Stomach (tissue), 8 donors: ENCODE measurements at regions not wholly inside any gene's neighbourhood (a gene's known extent, or its start where the extent isn't known, plus 50 kb on each side); places are given as distances from the start of the nearest gene placed in this dataset.

Source experiments
- DNase-seq, 2 donors: peaks; one replicate each; pipeline versions ENCODE4 v3.0.0 to v3.0.0-alpha.2; 2013 to 2019
- H3K27ac ChIP-seq, 5 donors: fragments of 200-600 bp in 4 of 5; sonication (generic) in 4 of 5; one replicate each; pipeline ENCODE4 v1.5.1; 2013 to 2019; ENCODE audit warnings: mild to moderate bottlenecking in 1 of 5, moderate library complexity in 1 of 5
- H3K27me3 ChIP-seq, 3 donors: fragments of 200-600 bp; sonication (generic); one replicate each; pipeline ENCODE4 v1.5.1; 2017 to 2019; ENCODE audit warnings: mixed run types in 1 of 3
- H3K36me3 ChIP-seq, 4 donors: fragments of 200-600 bp; sonication (generic); 1 replicate in 3 of 4; 2 replicates in 1 of 4; pipeline ENCODE4 v1.5.1; 2016 to 2019
- H3K4me1 ChIP-seq, 4 donors: fragments of 200-600 bp; sonication (generic); one replicate each; pipeline ENCODE4 v1.5.1; 2016 to 2019
- H3K4me3 ChIP-seq, 4 donors: fragments of 200-600 bp; sonication (generic) in 3 of 4; one replicate each; pipeline ENCODE4 v1.5.1; 2016 to 2019; ENCODE audit warnings: mild to moderate bottlenecking in 1 of 4
- H3K9me3 ChIP-seq, 4 donors: fragments of 200-600 bp; sonication (generic); one replicate each; pipeline ENCODE4 v1.5.1; 2016 to 2019
- CTCF ChIP-seq, 7 experiments: fragments of 450-650 bp in 4 of 7; fragments of 200-600 bp in 3 of 7; sonication (generic) in 3 of 7; IDR thresholded peaks; one replicate each; pipeline ENCODE4 v1.5.1; 2016 to 2019; ENCODE audit warnings: antibody characterized with exemption in 7 of 7, control low read depth in 2 of 7, mild to moderate bottlenecking in 1 of 7
- EP300 ChIP-seq: sonication (generic); formaldehyde crosslinking; IDR thresholded peaks from one replicate; pipeline ENCODE4 v1.6.1; 2017; ENCODE audit warnings: antibody characterized with exemption
- POLR2A ChIP-seq, 4 donors: fragments of 450-650 bp; IDR thresholded peaks; one replicate each; pipeline ENCODE4 v1.6.1; 2016; ENCODE audit warnings: antibody characterized with exemption in 4 of 4, control low read depth in 2 of 4, mild to moderate bottlenecking in 1 of 4, moderate library complexity in 1 of 4
- POLR2AphosphoS5 ChIP-seq, 3 donors: sonication (generic); formaldehyde crosslinking; IDR thresholded peaks; one replicate each; pipeline ENCODE4 v1.6.1; 2016; ENCODE audit warnings: antibody characterized with exemption in 3 of 3
- WGBS, 5 donors: extraction: QIAGEN DNeasy Blood & Tissue Kit in 3 of 5; methylation state at CpG; one replicate each; pipeline versions ENCODE4 v1.1.5 to v1.1.7; 2013 to 2018; 5-methylcytosine and 5-hydroxymethylcytosine counted together
- intact Hi-C: fragments of 100-400 bp; cut with DNase I; formaldehyde crosslinking; loops from one replicate; pipeline ENCODE4 v1.15.1; 2023; ENCODE audit warnings: low total_unique reads
- donor health status: healthy with polysubstance abuse.
- donor health status: Bipolar disorder and iron deficiency.
- donor health status: healthy.

- H3K36me3 ChIP-seq: no peaks in the 10 kb centered on the region
- H3K4me1 ChIP-seq: no peaks in the 10 kb centered on the region
- 19 to 45% (median 30%) methylated on average over 5 of the region's 5 CpGs for WGBS, 5 donors
- no peak overlapping the region for H3K27ac ChIP-seq
- no peak for DNase-seq
- no peak for TF ChIP-seq POLR2AphosphoS5 (IDR thresholded peaks at IDR 0.05)
- no peak for TF ChIP-seq EP300
- TF ChIP-seq POLR2A (IDR thresholded peaks at IDR 0.05): no peak
- TF ChIP-seq CTCF (IDR thresholded peaks at IDR 0.05): no peak
- intact Hi-C loops: no loop called here
- peaks cover 0 to 6% (median 0%) of the 10 kb centered on the region in 4 donors for H3K9me3 ChIP-seq
- H3K27me3 ChIP-seq: no peaks in the 10 kb centered on the region
- no peak overlapping the region for H3K4me3 ChIP-seq
These were observed 923.0 kb upstream of the CELF2 start for GRCh38 chr10:10094691-10095090.

- TF ChIP-seq CTCF (IDR thresholded peaks at IDR 0.05) (no peak), EP300 (no peak)
- H3K27ac ChIP-seq: no peak overlapping the region
- intact Hi-C loops: no loop called here
These were observed 921.4 kb upstream of the CELF2 start for GRCh38 chr10:10096296-10096695.

GRCh38 chr10:10096898-10097297 lies 920.8 kb upstream of the CELF2 start:
- H3K4me3 ChIP-seq: no peak overlapping the region
- 88 to 94% (median 92%) methylated on average over 3 of the region's 3 CpGs for WGBS, 5 donors
- H3K27me3 ChIP-seq: no peaks in the 10 kb centered on the region
- H3K4me1 ChIP-seq: no peaks in the 10 kb centered on the region
- TF ChIP-seq POLR2A (IDR thresholded peaks at IDR 0.05) (no peak), CTCF (IDR thresholded peaks at IDR 0.05) (no peak), POLR2AphosphoS5 (IDR thresholded peaks at IDR 0.05) (no peak), EP300 (no peak)
- H3K9me3 ChIP-seq: peaks cover 0 to 10% (median 0%) of the 10 kb centered on the region in 4 donors
- intact Hi-C loops: no loop called here
- H3K36me3 ChIP-seq: no peaks in the 10 kb centered on the region
- no peak for DNase-seq
- no peak overlapping the region for H3K27ac ChIP-seq

More at GRCh38 chr10:10096296-10096695, 921.4 kb upstream of the CELF2 start:
- peaks cover 0 to 10% (median 0%) of the 10 kb centered on the region in 4 donors for H3K9me3 ChIP-seq
- DNase-seq: no peak
- H3K36me3 ChIP-seq: no peaks in the 10 kb centered on the region
- no peaks in the 10 kb centered on the region for H3K4me1 ChIP-seq
- H3K4me3 ChIP-seq: no peak overlapping the region
- H3K27me3 ChIP-seq: no peaks in the 10 kb centered on the region

GRCh38 chr10:10101106-10101505 lies 916.6 kb upstream of the CELF2 start:
- TF ChIP-seq POLR2AphosphoS5 (IDR thresholded peaks at IDR 0.05) (no peak), POLR2A (IDR thresholded peaks at IDR 0.05) (no peak), CTCF (IDR thresholded peaks at IDR 0.05) (no peak), EP300 (no peak)
- H3K4me3 ChIP-seq: no peak overlapping the region
- no peaks in the 10 kb centered on the region for H3K27me3 ChIP-seq
- no peak overlapping the region for H3K27ac ChIP-seq
- no peak for DNase-seq
- no peaks in the 10 kb centered on the region for H3K4me1 ChIP-seq
- H3K36me3 ChIP-seq: no peaks in the 10 kb centered on the region
- H3K9me3 ChIP-seq: peaks cover 0 to 14% (median 0%) of the 10 kb centered on the region in 4 donors
- WGBS, 5 donors: 78 to 96% (median 92%) methylated on average over 5 of the region's 5 CpGs
- intact Hi-C loops: no loop called here
